ENCODE measurements at regions not wholly inside any gene's neighbourhood (a gene's known extent, or its start where the extent isn't known, plus 50 kb on each side); places are given as distances from the start of the nearest gene placed in this dataset.
"Not testable (repeated sequence)": the region's sequence is repeated elsewhere in the genome, so short reads cannot be mapped to it uniquely, and the experiment has no call there.

- DNase-seq (ENCODE audit: low read depth): no peak
These were observed 459.5 kb downstream of the FBXO15 start for GRCh38 chr18:73688161-73688560.

DNA sequence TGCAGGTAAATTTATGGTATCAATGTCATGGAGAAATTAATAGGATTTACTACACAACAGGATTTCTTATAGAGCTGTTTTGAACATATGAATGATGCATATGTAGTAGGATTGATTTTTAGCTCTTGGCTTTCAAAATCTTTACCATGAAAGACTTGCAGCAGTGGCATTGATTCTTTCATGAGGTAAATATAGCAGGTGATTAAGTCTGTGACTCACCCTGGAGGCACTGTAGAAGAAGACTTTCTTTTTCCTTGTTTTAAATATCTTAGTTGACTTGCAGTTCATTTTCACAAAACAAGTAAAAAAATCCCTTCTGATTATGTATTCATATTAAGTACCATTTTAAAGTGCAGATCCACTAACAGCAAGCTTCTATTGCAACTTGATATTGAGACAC is 463.0 kb downstream of the FBXO15 start:
- peak; percentile 60 for DNase-seq (ENCODE audit: low read depth)

DNA sequence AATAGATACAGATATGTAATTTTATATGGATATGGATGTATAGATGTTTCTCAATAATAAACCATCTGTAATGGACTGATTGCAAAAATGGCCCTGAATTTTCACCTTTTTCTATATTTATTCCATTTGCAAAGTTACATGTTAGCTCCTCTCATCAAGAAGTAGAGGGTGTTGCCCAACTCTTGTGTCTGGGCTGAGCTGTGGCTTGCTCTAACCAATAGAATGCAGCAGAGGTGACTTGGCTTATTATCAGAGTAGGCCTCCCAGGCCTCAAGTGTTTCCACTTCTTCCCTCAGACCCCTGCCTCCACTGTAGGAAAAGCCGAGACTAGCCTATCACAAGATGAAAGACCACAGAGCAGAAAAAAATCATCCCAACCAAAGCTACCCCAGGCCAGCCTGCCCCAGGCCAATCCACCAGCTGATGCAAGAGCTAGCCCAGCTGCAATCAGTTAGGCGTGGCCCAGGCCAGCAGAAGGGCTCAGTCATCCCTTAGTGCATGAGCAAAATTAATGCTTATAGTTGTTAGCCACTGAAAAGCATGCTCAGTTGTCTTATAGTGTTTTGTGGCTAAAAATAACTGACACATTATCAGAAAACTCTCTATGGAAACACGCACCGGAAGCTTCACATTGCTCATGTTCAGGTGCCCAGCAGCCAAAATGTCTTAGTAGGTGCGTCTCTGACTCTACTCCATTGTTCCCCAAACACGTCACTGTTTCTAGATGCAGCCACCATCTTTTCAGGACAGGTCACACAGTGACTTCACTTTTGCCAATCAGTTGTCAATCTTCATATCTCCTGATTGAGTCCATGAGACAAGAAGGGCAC is 464.0 kb downstream of the FBXO15 start:
- DNase-seq (ENCODE audit: low read depth): no peak

- DNase-seq (ENCODE audit: low read depth): no peak
These were observed 465.7 kb downstream of the FBXO15 start for GRCh38 chr18:73681912-73682311.

GRCh38 chr18:73681398-73681797 is 466.2 kb downstream of the FBXO15 start:
- DNase-seq (ENCODE audit: low read depth): no peak

DNA sequence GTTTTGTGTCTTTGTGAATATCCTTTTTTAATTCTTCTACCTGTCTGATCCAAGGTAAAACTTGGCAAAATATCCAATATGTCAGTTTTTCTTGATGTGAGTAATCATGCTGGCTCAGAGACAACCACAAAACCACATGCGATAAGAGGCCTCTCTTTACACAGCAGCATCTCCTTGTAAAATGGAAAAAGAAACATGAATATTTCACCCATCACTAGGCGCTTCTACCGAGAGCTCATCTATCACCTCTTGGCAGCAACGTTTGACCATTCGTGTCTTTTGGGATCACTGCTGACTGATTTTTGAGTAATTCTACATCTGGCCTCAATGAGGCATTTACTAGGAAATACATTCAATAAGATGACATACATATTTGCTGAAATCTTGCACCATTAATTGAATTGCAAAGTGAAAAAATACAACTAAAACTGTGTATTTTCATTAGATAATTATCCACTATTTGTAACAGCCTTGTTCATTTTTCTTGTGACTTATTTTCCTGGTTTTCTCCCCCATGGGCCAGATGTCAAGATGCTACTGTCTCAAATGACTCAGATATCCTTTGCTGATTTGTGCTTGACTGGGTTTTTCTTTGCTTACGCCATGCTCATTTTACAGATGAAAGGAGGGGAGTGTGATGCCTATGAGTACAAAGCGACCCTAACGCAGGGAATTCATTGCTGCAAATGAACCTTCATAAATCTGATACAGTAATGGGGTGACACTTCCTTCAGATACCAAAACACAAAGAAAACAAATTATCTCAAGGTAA is 467.5 kb downstream of the FBXO15 start:
- DNase-seq (ENCODE audit: low read depth): peak; percentile 37

DNA sequence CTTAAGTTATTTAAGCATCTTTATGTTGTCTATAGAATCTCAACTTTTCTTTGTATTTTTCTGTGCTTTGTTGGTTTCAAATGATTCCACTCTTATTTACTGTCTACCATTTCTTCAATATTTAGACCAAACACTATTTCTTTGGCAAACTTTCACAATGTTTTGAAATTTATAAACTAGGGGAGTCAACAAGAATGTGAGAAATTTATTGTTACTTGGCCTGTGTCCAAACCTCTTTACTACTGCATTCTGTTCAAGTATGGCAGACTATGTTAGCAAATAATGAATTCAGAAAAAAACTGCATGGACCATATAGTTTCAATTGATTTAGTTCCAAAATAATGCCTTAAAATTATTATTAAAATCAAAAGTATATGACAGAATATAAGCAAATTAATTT is 470.2 kb downstream of the FBXO15 start:
- no peak for DNase-seq (ENCODE audit: low read depth)

DNA sequence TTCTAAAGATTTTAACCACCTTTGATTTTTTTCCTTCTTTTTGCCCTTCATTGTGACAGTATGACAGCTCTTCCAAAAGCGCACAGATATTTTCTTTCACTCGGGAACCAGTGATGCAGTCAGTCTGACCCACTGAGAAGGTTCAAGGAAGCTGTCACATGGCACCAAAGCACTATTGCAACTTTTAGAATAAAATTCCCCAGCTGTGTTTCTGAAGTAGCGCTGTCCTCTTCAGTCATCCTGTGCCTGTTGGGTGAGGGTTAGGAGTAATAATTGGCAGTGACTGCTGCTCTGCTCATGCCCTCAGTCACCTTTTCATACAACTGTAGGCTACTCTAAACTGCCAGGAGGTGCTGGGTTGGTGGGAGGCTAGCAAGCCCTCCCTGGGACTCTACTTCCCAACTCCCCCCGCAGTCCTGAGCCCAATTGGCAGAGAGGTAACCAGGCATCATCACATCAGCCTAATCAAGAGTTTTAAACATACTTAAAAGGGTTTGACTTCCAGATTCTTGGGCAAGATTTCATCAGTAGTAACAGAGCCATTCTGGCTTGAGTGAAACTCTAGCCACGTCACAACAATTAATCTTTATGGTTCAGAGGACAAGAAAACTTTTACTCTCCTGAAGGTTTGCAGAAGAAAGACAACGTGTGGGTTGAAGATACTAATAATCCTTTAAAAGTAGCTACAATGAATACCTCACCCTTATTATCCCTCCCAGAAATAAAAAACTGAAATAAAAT is 473.3 kb downstream of the FBXO15 start:
- DNase-seq (ENCODE audit: low read depth): no peak

GRCh38 chr18:73671480-73671879 is 476.2 kb downstream of the FBXO15 start:
- DNase-seq (ENCODE audit: low read depth): not testable (repeated sequence)

- peak; percentile 30 for DNase-seq (ENCODE audit: low read depth)
These were observed 477.1 kb downstream of the FBXO15 start for GRCh38 chr18:73670524-73670923.

DNA sequence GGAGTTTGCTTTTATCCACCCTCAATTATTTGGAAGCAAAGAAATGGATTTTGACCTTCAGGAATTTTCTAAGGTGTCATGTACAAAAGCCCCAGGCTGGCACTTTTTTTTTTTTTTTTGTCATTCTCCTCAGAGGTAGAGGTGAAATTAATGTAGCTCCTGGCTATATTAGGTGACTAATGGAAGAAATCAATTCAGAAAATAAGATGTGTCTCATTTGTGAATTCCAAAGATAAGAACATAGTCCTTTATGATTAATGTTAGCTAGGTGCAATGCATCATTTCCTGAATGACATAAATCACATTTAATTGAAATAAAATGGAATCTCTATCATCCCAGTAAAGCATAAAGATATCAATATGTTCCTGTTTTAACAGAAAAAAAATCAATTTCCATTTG is 477.6 kb downstream of the FBXO15 start:
- DNase-seq (ENCODE audit: low read depth): no peak

GRCh38 chr18:73669297-73669696 is 478.3 kb downstream of the FBXO15 start:
- DNase-seq (ENCODE audit: low read depth): no peak

DNA sequence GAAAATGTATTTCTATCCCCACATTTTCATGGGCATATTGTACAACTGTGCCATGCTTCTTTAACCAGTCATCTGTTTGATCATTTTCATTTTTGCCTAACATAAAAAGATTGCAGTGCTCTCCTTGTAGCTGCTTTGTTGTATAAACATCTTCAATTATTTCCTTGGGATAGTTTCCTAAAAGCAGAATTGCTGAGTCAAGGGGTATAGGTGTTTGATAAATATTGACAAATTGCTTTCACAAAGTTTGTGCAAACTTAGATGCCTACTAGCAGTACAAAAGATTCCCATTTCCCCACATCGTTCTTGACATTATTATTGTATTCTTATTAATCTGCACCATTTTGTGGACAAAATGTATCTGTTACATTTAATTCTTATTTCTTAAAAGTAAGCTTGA is 479.6 kb downstream of the FBXO15 start:
- no peak for DNase-seq (ENCODE audit: low read depth)

GRCh38 chr18:73666772-73667171 is 480.9 kb downstream of the FBXO15 start:
- no peak for DNase-seq (ENCODE audit: low read depth)

DNA sequence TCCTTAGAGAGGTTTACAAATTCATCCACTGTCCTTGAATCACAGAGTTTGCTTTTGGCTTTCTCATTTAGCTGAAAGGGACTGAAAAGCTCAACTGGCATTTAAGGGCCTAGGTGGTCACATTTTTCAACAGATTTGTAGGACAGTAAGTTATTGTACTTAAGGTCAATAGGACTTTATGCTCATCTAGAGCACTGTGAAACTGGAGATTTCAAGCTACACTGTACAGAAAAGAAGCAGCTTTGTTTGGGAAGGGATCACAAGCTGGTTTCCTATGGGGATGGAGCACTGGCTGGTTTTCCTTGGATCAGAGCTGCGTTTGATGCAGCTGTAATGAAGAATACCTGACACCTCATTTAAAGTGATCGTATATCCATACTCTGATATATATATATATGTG is 482.7 kb downstream of the FBXO15 start:
- no peak for DNase-seq (ENCODE audit: low read depth)

DNA sequence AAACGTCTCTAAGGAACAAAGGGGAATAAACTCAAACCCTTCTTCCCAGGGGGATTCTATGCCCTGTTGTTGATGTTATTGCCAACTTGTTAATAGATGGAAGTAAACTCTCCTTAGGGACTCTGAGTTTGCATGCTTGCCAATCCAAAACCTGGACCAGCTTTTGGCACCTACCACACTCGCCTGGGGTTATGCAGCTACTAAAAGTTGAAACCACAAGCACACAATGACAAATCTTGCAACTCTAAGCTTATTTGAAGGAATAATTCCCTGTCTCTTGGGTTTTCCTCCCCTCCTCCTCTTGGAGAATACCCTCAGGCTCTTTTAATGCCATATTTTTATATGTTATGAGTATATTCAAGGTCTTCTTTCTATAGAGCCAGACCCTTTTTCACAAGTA is 484.1 kb downstream of the FBXO15 start:
- no peak for DNase-seq (ENCODE audit: low read depth)

GRCh38 chr18:73662421-73662820 is 485.2 kb downstream of the FBXO15 start:
- DNase-seq (ENCODE audit: low read depth): no peak

DNA sequence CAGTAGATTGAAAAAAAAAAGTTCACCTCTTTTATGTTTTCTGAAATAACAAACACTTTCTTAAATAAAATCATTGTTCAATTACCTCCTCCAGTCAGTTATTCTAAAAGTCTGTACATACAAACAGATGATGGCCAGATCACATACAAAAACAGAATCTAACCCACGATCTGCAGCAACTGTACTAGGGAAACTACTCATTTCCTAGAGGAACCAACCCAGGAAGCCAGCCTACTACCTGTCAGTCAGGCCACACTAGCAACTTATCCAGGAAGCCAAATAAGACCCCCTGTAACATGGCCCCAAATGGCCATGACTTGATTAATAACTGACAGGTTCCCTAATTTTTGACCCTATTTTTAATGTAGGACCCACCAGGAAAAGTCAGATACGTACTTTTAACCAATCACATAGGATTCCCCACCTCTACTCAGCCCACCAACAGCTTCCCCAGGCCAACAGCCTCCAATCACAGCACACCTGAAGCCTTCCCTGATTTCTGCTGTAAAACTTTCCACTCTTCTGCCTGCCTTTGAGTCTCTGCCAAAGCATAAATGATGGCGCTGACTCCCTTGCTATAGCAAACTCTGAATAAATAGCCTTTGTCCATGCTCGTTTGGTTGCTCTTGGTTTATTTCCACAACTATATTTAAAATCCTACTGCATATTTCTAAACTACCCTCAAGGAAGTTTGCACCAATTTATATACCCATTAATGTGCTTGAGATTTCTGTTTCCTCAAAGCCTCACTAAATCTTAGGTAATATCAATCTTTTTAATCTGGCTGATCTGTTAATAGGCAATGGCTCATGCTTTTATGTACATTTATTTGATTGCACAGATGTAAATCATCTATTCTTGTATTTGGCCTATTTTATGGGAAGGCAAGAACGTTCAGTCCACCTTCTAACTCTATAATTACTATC is 486.4 kb downstream of the FBXO15 start:
- DNase-seq (ENCODE audit: low read depth): no peak

DNA sequence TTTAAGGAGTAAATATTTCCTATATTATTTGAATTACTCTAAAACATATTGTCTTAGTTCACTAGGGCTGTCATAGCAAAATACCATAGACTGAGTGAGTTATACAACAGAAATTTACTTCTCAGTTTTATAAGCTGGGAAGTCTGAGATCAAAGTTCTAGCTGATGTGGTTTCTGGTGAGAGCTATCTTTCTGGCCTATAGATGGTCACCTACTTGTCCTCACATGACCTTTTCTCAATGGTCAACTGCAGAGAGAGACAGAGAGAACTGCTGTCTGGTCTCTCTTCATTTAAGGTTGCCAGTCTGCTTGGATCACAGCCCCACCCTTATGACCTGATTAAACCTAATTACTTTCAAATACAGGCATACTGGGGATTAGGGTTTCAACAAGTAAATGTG is 490.9 kb downstream of the FBXO15 start:
- DNase-seq (ENCODE audit: low read depth): no peak

GRCh38 chr18:73653827-73654226 is 493.8 kb downstream of the FBXO15 start:
- DNase-seq (ENCODE audit: low read depth): no peak

DNA sequence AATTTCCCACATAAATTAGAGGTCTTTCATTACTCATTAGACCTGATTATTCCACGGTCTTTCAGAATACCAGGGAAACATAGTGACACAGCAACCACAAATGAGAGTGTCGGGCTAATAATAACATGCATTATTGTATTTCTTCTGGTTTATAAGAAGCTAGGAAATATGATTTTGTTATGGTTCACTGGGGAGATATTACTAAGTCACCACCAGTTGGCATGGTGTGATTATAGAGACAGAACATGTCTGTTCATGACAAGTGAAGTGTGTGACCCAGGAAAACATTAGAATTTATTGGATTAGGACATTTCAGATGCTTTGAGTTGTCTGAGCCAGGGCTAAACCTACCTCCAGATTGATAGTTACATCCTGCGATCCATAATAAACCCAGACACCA is 494.4 kb downstream of the FBXO15 start:
- no peak for DNase-seq (ENCODE audit: low read depth)
